ENCODE measurements at regions not wholly inside any gene's neighbourhood (a gene's known extent, or its start where the extent isn't known, plus 50 kb on each side); places are given as distances from the start of the nearest gene placed in this dataset.

- H3K4me3 ChIP-seq (ENCODE audit: insufficient read depth, low read depth, low read length, poor library complexity, severe bottlenecking), result no peak overlapping the region
Observed at GRCh38 chr10:119996944-119997343, 104.4 kb downstream of the SEC23IP start.

GRCh38 chr10:119997429-119997828 is 104.9 kb downstream of the SEC23IP start:
- no peak for DNase-seq
- H3K9me3 ChIP-seq (ENCODE audit: control insufficient read depth, low read length), result no peaks in the 10 kb centered on the region

More at GRCh38 chr10:119996944-119997343, 104.4 kb downstream of the SEC23IP start:
- no peak for DNase-seq
- no peak overlapping the region for H3K27ac ChIP-seq (ENCODE audit: insufficient read depth, low read length, poor library complexity, severe bottlenecking)
- H3K27me3 ChIP-seq (replicated peaks; ENCODE audit: control insufficient read depth, insufficient read depth, low read length, poor library complexity, severe bottlenecking), result peaks cover 5% of the 10 kb centered on the region
- no peaks in the 10 kb centered on the region for H3K4me1 ChIP-seq (ENCODE audit: control insufficient read depth, insufficient read depth, low read length, poor library complexity, severe bottlenecking)
- no peaks in the 10 kb centered on the region for H3K36me3 ChIP-seq (ENCODE audit: control insufficient read depth, insufficient read depth, low read length)
- H3K9me3 ChIP-seq (ENCODE audit: control insufficient read depth, low read length), result no peaks in the 10 kb centered on the region

GRCh38 chr10:120002785-120003184 is 110.3 kb downstream of the SEC23IP start:
- no peak for DNase-seq
- Histone ChIP-seq H3K9me3 (ENCODE audit: control insufficient read depth, low read length) (no peaks in the 10 kb centered on the region), H3K27me3 (replicated peaks; ENCODE audit: control insufficient read depth, insufficient read depth, low read length, poor library complexity, severe bottlenecking) (peaks cover 12% of the 10 kb centered on the region), H3K36me3 (ENCODE audit: control insufficient read depth, insufficient read depth, low read length) (no peaks in the 10 kb centered on the region), H3K4me3 (ENCODE audit: insufficient read depth, low read depth, low read length, poor library complexity, severe bottlenecking) (no peak overlapping the region), H3K4me1 (ENCODE audit: control insufficient read depth, insufficient read depth, low read length, poor library complexity, severe bottlenecking) (no peaks in the 10 kb centered on the region), H3K27ac (ENCODE audit: insufficient read depth, low read length, poor library complexity, severe bottlenecking) (no peak overlapping the region)

More at GRCh38 chr10:119997429-119997828, 104.9 kb downstream of the SEC23IP start:
- Histone ChIP-seq H3K36me3 (ENCODE audit: control insufficient read depth, insufficient read depth, low read length) (no peaks in the 10 kb centered on the region), H3K4me3 (ENCODE audit: insufficient read depth, low read depth, low read length, poor library complexity, severe bottlenecking) (no peak overlapping the region), H3K4me1 (ENCODE audit: control insufficient read depth, insufficient read depth, low read length, poor library complexity, severe bottlenecking) (no peaks in the 10 kb centered on the region), H3K27me3 (replicated peaks; ENCODE audit: control insufficient read depth, insufficient read depth, low read length, poor library complexity, severe bottlenecking) (peaks cover 5% of the 10 kb centered on the region), H3K27ac (ENCODE audit: insufficient read depth, low read length, poor library complexity, severe bottlenecking) (no peak overlapping the region)

GRCh38 chr10:120005207-120006201 is 113.0 kb downstream of the SEC23IP start:
- no peak for DNase-seq

GRCh38 chr10:120007261-120007660 is 114.7 kb downstream of the SEC23IP start:
- DNase-seq, result no peak
- H3K27ac ChIP-seq (ENCODE audit: insufficient read depth, low read length, poor library complexity, severe bottlenecking), result no peak overlapping the region
- no peaks in the 10 kb centered on the region for H3K9me3 ChIP-seq (ENCODE audit: control insufficient read depth, low read length)
- no peak overlapping the region for H3K4me3 ChIP-seq (ENCODE audit: insufficient read depth, low read depth, low read length, poor library complexity, severe bottlenecking)
- no peaks in the 10 kb centered on the region for H3K4me1 ChIP-seq (ENCODE audit: control insufficient read depth, insufficient read depth, low read length, poor library complexity, severe bottlenecking)
- no peaks in the 10 kb centered on the region for H3K36me3 ChIP-seq (ENCODE audit: control insufficient read depth, insufficient read depth, low read length)
- H3K27me3 ChIP-seq (replicated peaks; ENCODE audit: control insufficient read depth, insufficient read depth, low read length, poor library complexity, severe bottlenecking), result peaks cover 7% of the 10 kb centered on the region

More at GRCh38 chr10:120005207-120006201, 113.0 kb downstream of the SEC23IP start:
- H3K27ac ChIP-seq (ENCODE audit: insufficient read depth, low read length, poor library complexity, severe bottlenecking), result no peak overlapping the region
- peaks cover 7% of the 10 kb centered on the region for H3K27me3 ChIP-seq (replicated peaks; ENCODE audit: control insufficient read depth, insufficient read depth, low read length, poor library complexity, severe bottlenecking)
- no peaks in the 10 kb centered on the region for H3K9me3 ChIP-seq (ENCODE audit: control insufficient read depth, low read length)
- H3K4me1 ChIP-seq (ENCODE audit: control insufficient read depth, insufficient read depth, low read length, poor library complexity, severe bottlenecking), result no peaks in the 10 kb centered on the region
- no peaks in the 10 kb centered on the region for H3K36me3 ChIP-seq (ENCODE audit: control insufficient read depth, insufficient read depth, low read length)
- no peak overlapping the region for H3K4me3 ChIP-seq (ENCODE audit: insufficient read depth, low read depth, low read length, poor library complexity, severe bottlenecking)

- no peak overlapping the region for H3K4me3 ChIP-seq (ENCODE audit: insufficient read depth, low read depth, low read length, poor library complexity, severe bottlenecking)
- no peaks in the 10 kb centered on the region for H3K9me3 ChIP-seq (ENCODE audit: control insufficient read depth, low read length)
- H3K36me3 ChIP-seq (ENCODE audit: control insufficient read depth, insufficient read depth, low read length), result no peaks in the 10 kb centered on the region
- H3K27ac ChIP-seq (ENCODE audit: insufficient read depth, low read length, poor library complexity, severe bottlenecking), result no peak overlapping the region
- DNase-seq, result no peak
- H3K27me3 ChIP-seq (replicated peaks; ENCODE audit: control insufficient read depth, insufficient read depth, low read length, poor library complexity, severe bottlenecking), result no peaks in the 10 kb centered on the region
- H3K4me1 ChIP-seq (ENCODE audit: control insufficient read depth, insufficient read depth, low read length, poor library complexity, severe bottlenecking), result no peaks in the 10 kb centered on the region
Observed at GRCh38 chr10:120011359-120012130, 119.0 kb downstream of the SEC23IP start.

- DNase-seq, result no peak
- Histone ChIP-seq H3K9me3 (ENCODE audit: control insufficient read depth, low read length) (no peaks in the 10 kb centered on the region), H3K27ac (ENCODE audit: insufficient read depth, low read length, poor library complexity, severe bottlenecking) (no peak overlapping the region)
Observed at GRCh38 chr10:120012131-120012400, 119.5 kb downstream of the SEC23IP start.

GRCh38 chr10:120012566-120012965 is 120.0 kb downstream of the SEC23IP start:
- no peaks in the 10 kb centered on the region for H3K9me3 ChIP-seq (ENCODE audit: control insufficient read depth, low read length)
- H3K36me3 ChIP-seq (ENCODE audit: control insufficient read depth, insufficient read depth, low read length), result no peaks in the 10 kb centered on the region
- H3K4me3 ChIP-seq (ENCODE audit: insufficient read depth, low read depth, low read length, poor library complexity, severe bottlenecking), result no peak overlapping the region
- H3K4me1 ChIP-seq (ENCODE audit: control insufficient read depth, insufficient read depth, low read length, poor library complexity, severe bottlenecking), result no peaks in the 10 kb centered on the region
- DNase-seq, result no peak
- no peak overlapping the region for H3K27ac ChIP-seq (ENCODE audit: insufficient read depth, low read length, poor library complexity, severe bottlenecking)
- H3K27me3 ChIP-seq (replicated peaks; ENCODE audit: control insufficient read depth, insufficient read depth, low read length, poor library complexity, severe bottlenecking), result no peaks in the 10 kb centered on the region

More at GRCh38 chr10:120012131-120012400, 119.5 kb downstream of the SEC23IP start:
- H3K4me3 ChIP-seq (ENCODE audit: insufficient read depth, low read depth, low read length, poor library complexity, severe bottlenecking), result no peak overlapping the region
- H3K27me3 ChIP-seq (replicated peaks; ENCODE audit: control insufficient read depth, insufficient read depth, low read length, poor library complexity, severe bottlenecking), result no peaks in the 10 kb centered on the region
- no peaks in the 10 kb centered on the region for H3K4me1 ChIP-seq (ENCODE audit: control insufficient read depth, insufficient read depth, low read length, poor library complexity, severe bottlenecking)
- no peaks in the 10 kb centered on the region for H3K36me3 ChIP-seq (ENCODE audit: control insufficient read depth, insufficient read depth, low read length)

- H3K4me1 ChIP-seq (ENCODE audit: control insufficient read depth, insufficient read depth, low read length, poor library complexity, severe bottlenecking), result no peaks in the 10 kb centered on the region
- H3K9me3 ChIP-seq (ENCODE audit: control insufficient read depth, low read length), result no peaks in the 10 kb centered on the region
- no peak overlapping the region for H3K4me3 ChIP-seq (ENCODE audit: insufficient read depth, low read depth, low read length, poor library complexity, severe bottlenecking)
- no peaks in the 10 kb centered on the region for H3K36me3 ChIP-seq (ENCODE audit: control insufficient read depth, insufficient read depth, low read length)
- H3K27ac ChIP-seq (ENCODE audit: insufficient read depth, low read length, poor library complexity, severe bottlenecking), result no peak overlapping the region
- DNase-seq, result no peak
- H3K27me3 ChIP-seq (replicated peaks; ENCODE audit: control insufficient read depth, insufficient read depth, low read length, poor library complexity, severe bottlenecking), result no peaks in the 10 kb centered on the region
Observed at GRCh38 chr10:120014031-120014430, 121.5 kb downstream of the SEC23IP start.

- no peaks in the 10 kb centered on the region for H3K9me3 ChIP-seq (ENCODE audit: control insufficient read depth, low read length)
- DNase-seq, result no peak
- H3K27me3 ChIP-seq (replicated peaks; ENCODE audit: control insufficient read depth, insufficient read depth, low read length, poor library complexity, severe bottlenecking), result no peaks in the 10 kb centered on the region
- no peaks in the 10 kb centered on the region for H3K4me1 ChIP-seq (ENCODE audit: control insufficient read depth, insufficient read depth, low read length, poor library complexity, severe bottlenecking)
- no peak overlapping the region for H3K4me3 ChIP-seq (ENCODE audit: insufficient read depth, low read depth, low read length, poor library complexity, severe bottlenecking)
- no peak overlapping the region for H3K27ac ChIP-seq (ENCODE audit: insufficient read depth, low read length, poor library complexity, severe bottlenecking)
- H3K36me3 ChIP-seq (ENCODE audit: control insufficient read depth, insufficient read depth, low read length), result no peaks in the 10 kb centered on the region
Observed at GRCh38 chr10:120015064-120015463, 122.5 kb downstream of the SEC23IP start.

Data from effector memory CD4-positive, alpha-beta T cell (primary cell).